ENCODE measurements at regions not wholly inside any gene's neighbourhood (a gene's known extent, or its start where the extent isn't known, plus 50 kb on each side); places are given as distances from the start of the nearest gene placed in this dataset.
"Not testable (repeated sequence)": the region's sequence is repeated elsewhere in the genome, so short reads cannot be mapped to it uniquely, and the experiment has no call there.

- no peak for DNase-seq
- intact Hi-C loops (cut with micrococcal nuclease), result no loop called here
- ATAC-seq, result no peak
Measured at GRCh38 chrX:26511589-26512363, 295.8 kb downstream of the MAGEB5 start.

- DNase-seq (no peak), ATAC-seq (no peak)
- intact Hi-C loops (cut with micrococcal nuclease), result no loop called here
Measured at GRCh38 chrX:26470941-26471340, 255.0 kb downstream of the MAGEB5 start.

GRCh38 chrX:26466387-26466786, 250.4 kb downstream of the MAGEB5 start:
- ATAC-seq (no peak), DNase-seq (no peak)
- intact Hi-C loops (cut with micrococcal nuclease), result no loop called here

GRCh38 chrX:26445288-26445687, 229.3 kb downstream of the MAGEB5 start:
- ATAC-seq, result no peak
- intact Hi-C loops (cut with micrococcal nuclease), result no loop called here
- DNase-seq, result no peak

- DNase-seq; ATAC-seq; intact Hi-C loops (cut with micrococcal nuclease): not testable (repeated sequence)
Measured at GRCh38 chrX:26444417-26444816, 228.4 kb downstream of the MAGEB5 start.

- intact Hi-C loops (cut with micrococcal nuclease), result no loop called here
- DNase-seq (no peak), ATAC-seq (no peak)
Measured at GRCh38 chrX:26442340-26442739, 226.4 kb downstream of the MAGEB5 start.

GRCh38 chrX:26414534-26414933, 198.6 kb downstream of the MAGEB5 start:
- ATAC-seq (no peak), DNase-seq (no peak)
- intact Hi-C loops (cut with micrococcal nuclease), result no loop called here

GRCh38 chrX:26411045-26411444, 195.1 kb downstream of the MAGEB5 start:
- DNase-seq (no peak), ATAC-seq (no peak)
- intact Hi-C loops (cut with micrococcal nuclease), result no loop called here

- ATAC-seq (no peak), DNase-seq (no peak)
Measured at GRCh38 chrX:26409636-26410035, 193.7 kb downstream of the MAGEB5 start.

GRCh38 chrX:26387906-26388305, 171.9 kb downstream of the MAGEB5 start:
- intact Hi-C loops (cut with micrococcal nuclease), result no loop called here
- DNase-seq, result no peak
- no peak for ATAC-seq

More at GRCh38 chrX:26409636-26410035, 193.7 kb downstream of the MAGEB5 start:
- intact Hi-C loops (cut with micrococcal nuclease), result no loop called here

GRCh38 chrX:26376037-26376708, 160.2 kb downstream of the MAGEB5 start:
- ATAC-seq (no peak), DNase-seq (no peak)
- intact Hi-C loops (cut with micrococcal nuclease), result no loop called here

- ATAC-seq (no peak), DNase-seq (no peak)
- intact Hi-C loops (cut with micrococcal nuclease), result no loop called here
Measured at GRCh38 chrX:26375346-26375745, 159.4 kb downstream of the MAGEB5 start.

GRCh38 chrX:26373829-26374228, 157.9 kb downstream of the MAGEB5 start:
- no peak for ATAC-seq
- DNase-seq, result no peak
- intact Hi-C loops (cut with micrococcal nuclease), result no loop called here

GRCh38 chrX:26352891-26353430, 137.0 kb downstream of the MAGEB5 start:
- ATAC-seq (no peak), DNase-seq (no peak)
- intact Hi-C loops (cut with micrococcal nuclease), result no loop called here

GRCh38 chrX:26347171-26347570, 131.2 kb downstream of the MAGEB5 start:
- ATAC-seq, result no peak
- intact Hi-C loops (cut with micrococcal nuclease), result no loop called here
- DNase-seq, result no peak

GRCh38 chrX:26334232-26334631, 118.3 kb downstream of the MAGEB5 start:
- intact Hi-C loops (cut with micrococcal nuclease), result no loop called here
- DNase-seq (no peak), ATAC-seq (no peak)

GRCh38 chrX:26328608-26329319, 112.8 kb downstream of the MAGEB5 start:
- ATAC-seq (no peak), DNase-seq (no peak)
- intact Hi-C loops (cut with micrococcal nuclease), result no loop called here

GRCh38 chrX:26309262-26309661, 93.3 kb downstream of the MAGEB5 start:
- DNase-seq (no peak), ATAC-seq (no peak)
- intact Hi-C loops (cut with micrococcal nuclease), result no loop called here

- intact Hi-C loops (cut with micrococcal nuclease), result no loop called here
- ATAC-seq, result no peak
Measured at GRCh38 chrX:26295425-26295824, 79.5 kb downstream of the MAGEB5 start.

GRCh38 chrX:26286836-26287235, 70.9 kb downstream of the MAGEB5 start:
- DNase-seq, result no peak
- ATAC-seq, result no peak

More at GRCh38 chrX:26295425-26295824, 79.5 kb downstream of the MAGEB5 start:
- DNase-seq, result no peak

More at GRCh38 chrX:26286836-26287235, 70.9 kb downstream of the MAGEB5 start:
- intact Hi-C loops (cut with micrococcal nuclease), result no loop called here

Data from left ventricle myocardium superior (tissue), 1 donor.